ENCODE measurements at regions not wholly inside any gene's neighbourhood (a gene's known extent, or its start where the extent isn't known, plus 50 kb on each side); places are given as distances from the start of the nearest gene placed in this dataset.

- Histone ChIP-seq H3K9ac (replicated peaks; ENCODE audit: extremely low read depth, insufficient read depth, low read length) (no peak overlapping the region), H4K20me1 (replicated peaks; ENCODE audit: control insufficient read depth, extremely low read depth, insufficient read depth, low read length) (no peaks in the 10 kb centered on the region), H3K79me2 (ENCODE audit: control insufficient read depth, insufficient read depth, low read length) (no peaks in the 10 kb centered on the region), H3K9me1 (replicated peaks; ENCODE audit: control insufficient read depth, extremely low read depth, insufficient read depth, low read length) (no peaks in the 10 kb centered on the region), H3K4me2 (ENCODE audit: insufficient read depth, low read length) (no peak overlapping the region), H2AFZ (ENCODE audit: low read depth, low read length) (no peak overlapping the region), H3K27ac (ENCODE audit: insufficient read depth, low read depth, low read length) (no peak overlapping the region), H3K36me3 (ENCODE audit: control insufficient read depth in 2 of 2, extremely low read depth in 1 of 2, insufficient read depth in 2 of 2, low read length in 2 of 2) (no peaks in the 10 kb centered on the region), H3K4me3 (replicated peaks in 1 of 3; ENCODE audit: insufficient read depth in 1 of 3, low read depth in 1 of 3, low read length in 3 of 3) (no peak overlapping the region), H3K27me3 (ENCODE audit: control insufficient read depth in 2 of 2, insufficient read depth in 2 of 2, low read length in 2 of 2) (no peaks in the 10 kb centered on the region), H3K9me3 (replicated peaks; ENCODE audit: control insufficient read depth, insufficient read depth, low read length) (no peaks in the 10 kb centered on the region), H3K4me1 (ENCODE audit: control insufficient read depth, extremely low read depth, insufficient read depth, low read length) (peaks cover 20% of the 10 kb centered on the region)
- FAIRE-seq (no peak), DNase-seq (ENCODE audit: low read depth, low spot score) (no peak)
- BruUV-seq (replicated peaks) = no TSS peak
- dilution Hi-C loops (cut with MboI; ENCODE audit: extremely low pct_ligation_motif_present, low sequenced_read_pairs) (no loop called here), intact Hi-C loops (cut with micrococcal nuclease) (no loop called here)
- POLR2A ChIA-PET = no interaction called here
- TF ChIP-seq EZH2 (IDR thresholded peaks at IDR 0.05; ENCODE audit: borderline replicate concordance, low read depth, low read length, severe bottlenecking) (no peak), FOS (IDR thresholded peaks at IDR 0.05; ENCODE audit: borderline replicate concordance, insufficient read depth, low read length) (no peak), MAX (IDR thresholded peaks at IDR 0.05; ENCODE audit: insufficient read depth, insufficient read length) (no peak), POLR2AphosphoS5 (IDR thresholded peaks at IDR 0.05; ENCODE audit: insufficient read depth, low read depth, low read length) (no peak), MYC (IDR thresholded peaks at IDR 0.05; ENCODE audit: low read depth, low read length) (no peak), GATA2 (IDR thresholded peaks at IDR 0.05; ENCODE audit: insufficient read depth, insufficient read length, low read depth, low read length) (no peak), CTCF (IDR thresholded peaks at IDR 0.05; ENCODE audit: extremely low read depth in 1 of 2, insufficient read depth in 1 of 2, low read depth in 1 of 2, low read length in 2 of 2) (no peak), JUN (IDR thresholded peaks at IDR 0.05; ENCODE audit: borderline replicate concordance, insufficient read depth, insufficient read length, low read depth) (no peak), POLR2A (IDR thresholded peaks at IDR 0.05; ENCODE audit: low read depth, low read length) (no peak)
- CTCF ChIA-PET = interaction anchor here (1.4 to 7.9 kb wide), 4 partner anchors 112 to 276 kb away, joined by 5 to 105 read pairs (median 14); partner anchors contain the start of gene SERTAD2
Observed at GRCh38 chr2:64862623-64863022, 126.6 kb upstream of the SLC1A4 start.

Measured in endothelial cell of umbilical vein (primary cell).